ENCODE measurements at regions not wholly inside any gene's neighbourhood (a gene's known extent, or its start where the extent isn't known, plus 50 kb on each side); places are given as distances from the start of the nearest gene placed in this dataset.

DNA sequence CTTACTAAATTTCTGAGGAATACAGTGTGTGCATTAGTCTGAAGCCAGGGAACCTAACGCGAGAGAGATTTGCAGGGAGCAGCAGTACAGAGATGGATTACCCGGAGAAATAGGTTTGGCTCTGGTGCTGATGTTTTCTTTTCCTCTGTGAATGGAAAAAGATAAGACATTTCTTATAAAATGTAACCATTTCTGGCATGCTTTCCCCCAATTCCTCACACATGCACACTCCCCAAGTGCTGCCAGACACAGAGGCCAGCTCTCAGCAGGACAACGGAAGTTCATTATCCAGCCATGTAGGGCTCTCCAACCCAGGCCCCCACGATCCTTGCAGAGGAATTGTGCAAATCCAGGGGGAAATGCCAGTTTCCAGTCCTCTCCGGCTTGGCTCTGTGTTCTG is 224.5 kb upstream of the MGAT5 start:
- Histone ChIP-seq H2BK15ac (ENCODE audit: low read depth, low read length) (no peak overlapping the region), H4K91ac (ENCODE audit: insufficient read length, low read depth, low read length) (no peak overlapping the region), H3T11ph (ENCODE audit: low read length) (no peak overlapping the region), H2BK120ac (ENCODE audit: low read depth, low read length, poor library complexity, severe bottlenecking) (no peak overlapping the region), H3K27ac (ENCODE audit: insufficient read length, low read depth, low read length) (no peak overlapping the region), H2BK5ac (ENCODE audit: insufficient read length, low read length) (no peak overlapping the region), H2BK20ac (ENCODE audit: low read depth, low read length, poor library complexity, severe bottlenecking) (no peak overlapping the region), H3K23ac (ENCODE audit: insufficient read length, low read depth, low read length) (no peak overlapping the region), H3K27me3 (ENCODE audit: insufficient read depth, low read length) (no peaks in the 10 kb centered on the region), H4K5ac (ENCODE audit: insufficient read length, low read depth, low read length) (no peak overlapping the region), H2AK5ac (ENCODE audit: insufficient read length, low read length) (no peak overlapping the region), H2BK12ac (ENCODE audit: insufficient read length, low read depth, low read length) (no peak overlapping the region), H3K4me1 (ENCODE audit: insufficient read depth, low read length) (no peaks in the 10 kb centered on the region; the same call in 1 of the 2 replicates), H3K79me2 (ENCODE audit: insufficient read depth, low read length) (no peaks in the 10 kb centered on the region), H3K23me2 (ENCODE audit: insufficient read length, low read depth, low read length, poor library complexity, severe bottlenecking) (no peaks in the 10 kb centered on the region), H3K79me1 (ENCODE audit: insufficient read depth, low read depth, low read length, poor library complexity, severe bottlenecking) (no peaks in the 10 kb centered on the region), H3K14ac (ENCODE audit: insufficient read depth, low read length) (no peak overlapping the region), H3K9me3 (ENCODE audit: control insufficient read depth, low read depth, low read length) (no peaks in the 10 kb centered on the region), H2AFZ (ENCODE audit: low read length) (no peak overlapping the region), H3K18ac (ENCODE audit: insufficient read length, low read depth, low read length) (no peak overlapping the region), H3K4ac (ENCODE audit: low read depth, low read length) (no peak overlapping the region), H4K8ac (replicated peaks; ENCODE audit: insufficient read length, low read depth, low read length) (no peak overlapping the region), H3K4me2 (ENCODE audit: insufficient read depth, insufficient read length, low read length) (no peak overlapping the region), H3K56ac (ENCODE audit: insufficient read length, low read depth, low read length) (no peak overlapping the region), H4K20me1 (ENCODE audit: control insufficient read depth, insufficient read depth, insufficient read length) (no peaks in the 10 kb centered on the region), H3K9ac (ENCODE audit: extremely low read depth, insufficient read length, low read length) (no peak overlapping the region)
- Mint-ChIP-seq H3K27ac (no peak overlapping the region), H3K9me3 (peaks cover 0 to 2% of the 10 kb centered on the region in 2 experiments; a peak in 1 of 5 replicates), H3K36me3 (ENCODE audit: insufficient read depth in 1 of 3, low read depth in 3 of 3) (0 out of 7 replicates have a peak, but pooled peaks cover 0 to 3% (median 0%) of the 10 kb centered on the region in 3 experiments), H3K4me3 (no peak overlapping the region), H3K27me3 (ENCODE audit: low read depth) (peaks cover 4% of the 10 kb centered on the region), H3K4me1 (peaks cover 5 to 8% of the 10 kb centered on the region in 2 experiments)
- no peak for DNase-seq
- WGBS (ENCODE audit: extremely low coverage, insufficient read length, low lambda C conversion rate) = no CpG with 5 or more reads among the region's 6 CpGs
- TF ChIP-seq, protein P1, sequence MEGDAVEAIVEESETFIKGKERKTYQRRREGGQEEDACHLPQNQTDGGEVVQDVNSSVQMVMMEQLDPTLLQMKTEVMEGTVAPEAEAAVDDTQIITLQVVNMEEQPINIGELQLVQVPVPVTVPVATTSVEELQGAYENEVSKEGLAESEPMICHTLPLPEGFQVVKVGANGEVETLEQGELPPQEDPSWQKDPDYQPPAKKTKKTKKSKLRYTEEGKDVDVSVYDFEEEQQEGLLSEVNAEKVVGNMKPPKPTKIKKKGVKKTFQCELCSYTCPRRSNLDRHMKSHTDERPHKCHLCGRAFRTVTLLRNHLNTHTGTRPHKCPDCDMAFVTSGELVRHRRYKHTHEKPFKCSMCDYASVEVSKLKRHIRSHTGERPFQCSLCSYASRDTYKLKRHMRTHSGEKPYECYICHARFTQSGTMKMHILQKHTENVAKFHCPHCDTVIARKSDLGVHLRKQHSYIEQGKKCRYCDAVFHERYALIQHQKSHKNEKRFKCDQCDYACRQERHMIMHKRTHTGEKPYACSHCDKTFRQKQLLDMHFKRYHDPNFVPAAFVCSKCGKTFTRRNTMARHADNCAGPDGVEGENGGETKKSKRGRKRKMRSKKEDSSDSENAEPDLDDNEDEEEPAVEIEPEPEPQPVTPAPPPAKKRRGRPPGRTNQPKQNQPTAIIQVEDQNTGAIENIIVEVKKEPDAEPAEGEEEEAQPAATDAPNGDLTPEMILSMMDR (conservative IDR thresholded peaks at IDR 0.05) = no peak
